UCSD-AML1 (cell line): ENCODE measurements at regions not wholly inside any gene's neighbourhood (a gene's known extent, or its start where the extent isn't known, plus 50 kb on each side); places are given as distances from the start of the nearest gene placed in this dataset.
"Not testable (repeated sequence)": the region's sequence is repeated elsewhere in the genome, so short reads cannot be mapped to it uniquely, and the experiment has no call there.

ENCODE experiments used
- DNase-seq: peaks from one replicate; lab custom pipeline; 2025; ENCODE audit not compliant: unreplicated experiment; lab: John Stamatoyannopoulos, UW

DNA sequence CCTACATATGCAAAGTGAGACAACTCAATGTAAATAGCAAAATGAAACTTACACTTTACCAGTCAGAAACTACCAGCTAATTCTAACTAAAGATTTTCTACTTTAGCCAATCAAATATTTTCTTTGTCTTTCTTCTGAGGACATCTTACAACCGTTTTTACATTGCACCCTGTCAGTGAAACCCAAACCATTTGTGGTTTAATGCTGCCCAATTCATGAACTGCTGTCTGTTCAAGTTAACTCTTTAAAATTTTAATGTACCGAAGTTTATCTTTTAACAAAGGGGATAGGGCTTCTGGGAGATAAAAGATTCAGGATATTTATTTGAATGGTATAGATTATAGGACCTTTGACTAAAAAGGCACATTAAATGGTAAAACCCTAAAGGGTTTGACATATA is 121.3 kb upstream of the HDDC2 start:
- DNase-seq, result no peak

DNA sequence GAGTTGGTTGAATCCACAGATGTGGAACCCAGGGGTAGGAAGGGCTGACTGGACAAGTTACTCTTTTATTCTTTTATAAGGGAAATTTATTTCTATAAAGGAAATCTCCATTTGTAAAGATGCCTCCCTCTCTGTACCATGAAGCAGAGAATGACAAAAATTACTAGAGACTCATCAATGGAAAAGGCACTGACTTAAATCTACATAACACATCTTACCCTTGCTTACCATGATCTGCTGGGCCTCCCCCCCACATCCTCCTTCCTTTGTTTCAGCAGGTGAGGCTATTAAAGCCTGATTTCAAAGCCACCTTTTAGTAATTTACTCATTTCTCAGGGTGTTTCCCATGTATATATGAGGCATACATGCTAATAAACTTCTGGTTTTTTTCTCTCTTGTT is 130.2 kb upstream of the HDDC2 start:
- no peak for DNase-seq

DNA sequence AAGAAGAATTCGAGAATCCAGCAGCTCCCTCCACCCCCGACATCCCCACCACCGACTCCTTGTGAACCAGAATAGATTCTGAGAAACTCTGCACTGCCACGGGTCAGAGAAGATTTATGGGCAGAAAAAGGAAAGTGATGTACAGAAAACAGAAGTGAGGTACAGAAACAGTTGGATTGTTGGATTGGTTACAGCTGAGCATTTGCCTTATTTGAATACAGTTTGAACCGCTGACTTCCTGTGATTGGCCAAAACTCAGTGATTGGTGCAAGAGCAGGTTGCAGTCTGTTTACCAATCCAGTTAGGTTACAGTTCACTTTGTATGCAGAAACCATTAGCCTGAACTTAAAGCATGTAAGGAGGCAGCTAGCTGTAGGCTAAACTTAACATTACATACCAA is 131.2 kb upstream of the HDDC2 start:
- no peak for DNase-seq

DNA sequence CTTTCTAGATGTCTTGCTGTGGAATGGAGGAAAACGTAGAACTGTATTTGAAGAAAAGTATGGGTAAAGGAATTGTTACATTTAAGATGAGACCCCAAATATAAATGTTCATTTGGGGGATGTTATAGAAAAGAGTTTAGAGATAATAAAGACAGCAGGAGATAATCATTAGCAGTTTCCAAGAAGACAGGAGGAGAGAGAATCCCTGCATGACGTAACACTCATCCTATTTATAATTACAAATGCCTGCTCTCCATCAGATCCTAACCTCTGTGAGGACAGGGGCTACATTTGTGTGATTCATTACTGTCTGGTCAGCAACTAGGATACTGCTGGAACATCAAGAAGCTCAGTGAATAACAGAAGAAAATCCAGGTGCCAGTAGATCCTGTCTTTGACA is 133.0 kb upstream of the HDDC2 start:
- DNase-seq, result no peak

DNA sequence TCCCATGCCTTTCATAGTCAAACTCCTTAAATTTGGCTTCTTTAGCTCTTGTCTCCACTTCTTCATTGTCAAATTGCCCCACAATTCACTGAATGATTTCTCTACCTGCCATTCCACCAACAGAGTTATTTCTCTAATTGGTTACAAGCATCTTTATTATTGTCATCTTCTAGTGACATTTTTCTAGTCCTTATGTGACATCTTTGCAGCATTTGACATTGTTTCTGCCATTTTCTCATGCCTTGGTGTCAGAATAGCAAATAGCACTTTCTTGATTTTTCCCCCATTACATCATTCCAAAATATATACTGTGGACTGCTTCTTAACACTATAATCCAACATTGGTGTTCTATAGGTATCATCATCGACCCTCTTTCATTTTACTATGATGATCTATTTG is 137.7 kb upstream of the HDDC2 start:
- DNase-seq, result no peak

DNA sequence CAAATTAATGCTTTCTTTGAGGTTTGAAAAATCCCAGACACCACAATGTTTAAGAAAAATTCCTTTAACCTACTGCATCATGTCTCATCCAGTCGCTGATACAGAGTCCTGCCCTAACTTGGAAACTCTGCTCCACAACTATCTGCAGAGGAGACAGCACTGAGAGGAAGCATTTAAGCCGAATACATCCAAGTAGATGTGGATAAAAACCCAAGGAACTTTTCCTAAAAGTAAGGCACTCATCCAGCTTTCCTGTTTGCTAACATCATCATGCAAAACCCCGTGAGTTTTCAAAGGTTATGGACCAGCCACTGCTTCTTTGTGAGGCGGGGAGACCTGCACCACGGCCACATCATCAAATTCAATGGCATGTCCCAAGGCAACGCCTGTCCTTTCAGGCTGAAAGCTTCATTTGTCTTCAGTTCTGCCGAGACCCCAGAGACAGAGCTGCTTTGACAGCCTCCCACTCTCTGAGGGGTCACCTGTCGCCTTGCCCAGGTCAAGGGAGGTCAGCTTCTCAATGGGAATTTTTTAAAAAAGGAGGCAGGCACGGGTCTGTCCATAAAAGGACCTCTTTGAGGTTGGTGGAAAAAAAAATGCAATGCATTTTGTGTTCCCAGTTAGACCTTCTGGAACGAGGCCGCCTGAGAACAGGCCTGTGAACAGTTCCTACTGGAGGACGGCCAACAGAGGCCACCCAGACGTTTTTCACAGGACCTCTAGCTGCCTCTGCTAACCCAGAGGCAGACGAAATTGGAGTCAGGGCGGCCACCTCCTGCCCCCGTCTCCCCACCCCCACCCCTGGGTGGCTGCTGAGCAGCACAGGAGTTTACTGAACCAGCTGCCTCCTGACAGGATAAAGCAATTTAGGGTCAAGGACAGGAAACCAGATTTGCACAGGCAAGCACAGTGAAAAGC is 142.5 kb upstream of the HDDC2 start:
- DNase-seq, result no peak

DNA sequence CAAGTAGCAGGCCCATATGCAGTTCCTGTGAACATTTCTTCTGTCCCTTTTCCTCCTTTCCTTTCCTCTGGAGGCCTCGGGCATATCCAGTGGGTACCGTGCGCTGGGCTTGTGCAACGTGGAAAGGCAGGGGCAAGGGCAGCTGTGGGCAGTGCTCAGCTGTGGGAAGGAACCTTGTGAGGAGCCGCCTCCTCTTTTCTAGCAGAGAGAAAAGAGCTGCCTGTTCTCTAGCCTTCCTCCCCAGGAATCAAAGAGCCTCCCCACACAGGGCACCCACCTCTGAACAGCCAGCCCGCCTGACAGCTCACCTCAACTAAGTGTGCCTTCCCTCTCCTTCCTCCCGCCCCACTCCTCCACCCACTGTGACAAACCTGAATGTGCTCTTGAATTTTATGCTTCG is 143.3 kb upstream of the HDDC2 start:
- DNase-seq, result no peak

DNA sequence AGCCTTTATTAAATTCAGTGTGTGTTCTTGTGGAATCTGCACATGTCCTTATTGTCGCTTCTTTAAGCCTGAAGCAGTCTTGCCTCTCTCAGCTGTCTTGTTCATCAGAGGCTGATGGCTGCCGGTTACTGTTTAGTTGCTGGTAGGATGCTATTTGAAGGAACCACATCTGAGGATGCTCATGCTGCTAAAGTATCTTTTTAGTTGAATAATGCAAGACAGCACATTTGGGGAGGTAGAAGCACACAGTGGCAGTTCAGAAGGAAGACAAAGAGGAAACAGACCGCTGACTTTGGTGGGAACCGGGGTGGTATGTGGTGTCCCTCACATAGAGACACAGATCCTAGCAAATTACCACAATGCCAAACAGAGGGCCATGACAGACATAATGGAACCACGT is 144.2 kb upstream of the HDDC2 start:
- no peak for DNase-seq

DNA sequence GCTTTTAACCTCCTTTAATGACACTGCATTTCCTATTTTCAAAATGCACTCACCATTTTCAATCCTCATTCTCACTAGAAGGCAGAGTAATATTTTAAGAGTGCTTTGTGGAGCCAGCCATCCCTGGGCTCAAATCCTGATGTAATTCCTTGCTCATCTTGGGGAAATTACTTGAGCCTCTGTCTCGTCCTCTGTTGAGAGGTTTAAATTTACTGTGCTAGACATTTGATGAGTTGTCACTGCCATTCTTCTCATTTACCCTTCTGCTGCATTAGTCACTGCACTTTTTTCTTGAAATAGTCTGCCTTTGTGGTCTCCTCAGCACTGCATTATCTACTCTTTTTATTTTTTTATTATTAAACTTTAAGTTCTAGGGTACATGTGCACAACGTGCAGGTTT is 150.0 kb upstream of the HDDC2 start:
- no peak for DNase-seq

DNA sequence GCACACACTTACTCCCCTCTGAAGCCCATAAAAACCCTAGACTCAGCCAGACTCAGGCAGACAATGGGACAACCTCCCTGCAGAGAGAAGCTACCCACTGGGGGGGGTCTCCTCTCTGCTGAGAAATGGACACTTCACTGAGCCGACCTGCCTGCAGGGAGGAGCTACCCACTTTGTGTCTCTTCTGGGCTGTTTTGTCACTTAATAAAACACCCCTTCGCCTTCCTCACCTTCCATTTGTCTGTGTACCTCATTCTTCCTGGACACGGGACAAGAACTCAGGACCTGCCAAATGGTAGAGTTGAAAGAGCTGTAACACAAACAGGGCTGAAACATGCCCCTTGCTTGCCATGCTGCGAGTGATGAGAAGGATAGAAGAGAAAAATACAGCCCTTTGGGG is 151.7 kb upstream of the HDDC2 start:
- DNase-seq, result no peak

DNA sequence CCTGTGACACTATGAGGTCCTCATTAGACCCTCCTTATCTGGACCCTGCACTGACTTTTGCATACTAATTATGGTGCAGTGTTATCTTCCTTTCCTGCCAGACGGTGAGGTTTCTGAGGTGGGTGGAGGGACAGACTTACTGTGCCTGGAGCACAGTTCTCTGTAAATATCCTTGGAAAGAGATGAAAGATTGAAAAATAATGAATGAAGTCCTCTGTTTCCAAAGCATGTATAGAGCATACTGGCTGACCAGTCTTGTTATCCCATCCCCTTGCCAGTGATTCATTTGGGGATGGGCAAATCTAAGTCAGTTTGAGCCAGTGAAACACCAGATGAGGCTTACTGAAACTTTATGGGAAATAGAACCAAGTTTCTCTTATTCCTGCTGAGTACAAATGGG is 152.6 kb upstream of the HDDC2 start:
- DNase-seq, result no peak

DNA sequence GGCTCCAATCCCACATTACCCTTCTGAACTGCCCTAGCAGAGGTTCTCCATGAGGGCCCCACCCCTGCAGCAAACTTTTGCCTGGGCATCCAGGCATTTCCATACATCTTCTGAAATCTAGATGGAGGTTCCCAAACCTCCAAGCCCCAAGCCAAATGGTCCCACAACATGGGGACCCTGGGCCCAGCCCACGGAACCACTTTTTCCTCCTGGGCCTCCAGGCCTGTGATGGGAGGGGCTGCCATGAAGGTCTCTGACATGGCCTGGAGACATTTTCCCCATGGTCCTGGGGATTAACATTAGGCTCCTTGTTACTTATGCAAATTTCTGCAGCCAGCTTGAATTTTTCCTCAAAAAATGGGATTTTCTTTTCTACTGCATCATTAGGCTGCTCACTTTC is 156.7 kb upstream of the HDDC2 start:
- DNase-seq, result not testable (repeated sequence)

DNA sequence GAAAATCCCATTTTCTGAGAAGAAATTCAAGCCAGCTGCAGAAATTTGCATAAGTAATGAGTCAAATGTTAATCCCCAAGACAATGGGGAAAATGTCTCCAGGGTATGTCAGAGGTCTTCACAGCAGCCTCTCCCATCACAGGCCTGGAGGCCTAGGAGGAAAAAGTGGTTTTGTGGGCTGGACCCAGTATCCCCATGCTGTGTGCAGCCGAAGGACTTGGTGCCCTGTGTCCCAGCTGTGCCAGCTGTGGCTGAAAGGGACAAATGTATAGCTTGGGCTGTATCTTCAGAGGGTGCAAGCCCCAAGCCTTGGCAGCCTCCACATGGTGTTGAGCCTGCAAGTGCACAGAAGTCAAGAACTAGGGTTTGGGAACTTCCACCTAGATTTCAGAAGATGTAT is 163.6 kb upstream of the HDDC2 start:
- DNase-seq, result not testable (repeated sequence)

DNA sequence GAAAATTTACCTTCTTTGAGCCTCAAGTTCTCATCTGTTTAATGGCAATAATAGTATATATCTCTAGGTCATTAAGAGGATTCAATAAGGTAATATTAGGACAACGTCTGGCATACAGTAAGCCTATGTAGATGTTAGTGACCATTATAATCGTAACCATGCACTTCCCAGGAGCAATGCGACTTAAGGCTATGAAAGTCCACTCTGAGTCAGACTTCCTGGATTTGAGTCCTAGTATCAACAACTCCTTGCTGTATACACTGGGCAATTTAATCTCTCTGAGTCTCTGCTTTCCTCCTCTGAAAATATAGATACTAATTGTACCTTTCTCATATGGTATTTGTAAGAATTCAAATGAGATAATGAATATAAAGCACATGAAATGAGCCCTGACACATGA is 168.1 kb upstream of the HDDC2 start:
- no peak for DNase-seq

DNA sequence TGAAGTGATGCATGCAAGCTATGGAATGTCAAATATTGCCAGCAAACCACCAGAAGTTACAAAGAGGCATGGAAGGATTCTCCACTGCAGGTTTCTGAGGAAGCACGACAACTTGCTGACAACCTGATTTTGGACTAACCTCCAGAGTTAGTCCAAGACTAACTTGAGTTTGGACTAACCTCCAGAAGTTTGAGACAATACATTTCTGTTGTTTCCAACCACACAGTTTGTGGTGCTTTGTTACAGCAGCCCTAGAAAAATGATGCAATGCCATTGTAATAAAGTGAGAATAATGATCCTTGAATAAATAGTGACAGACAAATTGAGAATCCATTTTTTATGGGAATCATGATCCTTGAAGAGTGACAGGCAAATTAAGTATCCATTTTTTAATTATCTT is 169.9 kb upstream of the HDDC2 start:
- DNase-seq, result no peak

DNA sequence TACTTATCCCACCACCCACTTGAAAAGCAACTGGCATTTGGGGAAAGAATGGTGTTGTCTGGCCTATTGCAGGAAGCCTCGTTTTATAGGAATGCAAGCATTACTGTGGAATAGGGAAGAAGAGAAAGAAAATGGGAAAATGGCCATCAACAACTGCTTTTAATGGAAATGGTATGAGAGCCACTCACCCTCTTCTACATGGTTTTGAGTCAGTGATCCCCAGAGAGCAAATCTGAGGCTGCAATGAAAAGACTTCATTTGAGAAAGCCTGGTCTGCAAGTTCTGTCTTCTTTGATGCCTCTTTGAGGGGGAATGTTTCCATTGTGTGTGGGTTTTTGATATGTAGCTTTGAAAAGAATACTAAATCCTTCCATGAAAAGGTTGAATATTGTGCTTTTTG is 172.3 kb upstream of the HDDC2 start:
- no peak for DNase-seq

DNA sequence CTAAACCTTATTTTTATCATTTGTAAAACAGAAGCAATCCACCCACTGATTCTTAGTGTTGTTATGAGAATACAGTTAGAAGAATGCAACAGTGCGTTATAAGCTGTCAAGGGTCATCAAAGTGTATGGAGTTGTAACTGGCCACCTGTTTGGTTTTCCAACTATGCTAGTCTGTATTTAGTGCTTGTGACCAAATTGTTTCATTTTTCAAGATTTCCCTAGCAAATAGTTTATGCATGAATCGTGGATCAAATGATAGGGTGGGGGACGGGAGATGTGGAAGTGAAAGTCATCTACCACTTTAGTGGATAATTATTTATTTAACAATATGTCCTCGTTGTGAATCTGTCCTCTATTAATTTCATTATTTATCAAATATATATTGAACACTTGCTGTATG is 175.4 kb upstream of the HDDC2 start:
- DNase-seq, result no peak

DNA sequence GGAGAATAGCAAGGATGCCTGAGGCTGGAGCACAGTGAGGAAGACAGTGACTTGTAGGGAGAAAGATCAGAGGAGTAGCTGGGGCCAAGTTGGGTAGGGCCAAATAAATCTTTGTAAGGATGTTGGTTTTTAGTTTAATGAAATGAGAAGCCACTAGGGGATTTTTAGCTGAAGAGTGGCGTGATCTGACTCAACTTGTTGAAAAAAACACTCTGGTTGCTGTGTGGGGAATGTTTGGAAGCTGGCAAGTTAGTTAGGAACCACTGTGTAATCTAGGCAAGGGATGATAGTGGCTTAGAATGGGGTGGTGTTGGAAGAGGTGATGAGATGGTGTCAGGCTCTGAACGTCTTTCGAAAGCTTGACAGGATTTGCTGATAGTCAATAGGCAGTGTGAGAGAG is 176.1 kb upstream of the HDDC2 start:
- no peak for DNase-seq

DNA sequence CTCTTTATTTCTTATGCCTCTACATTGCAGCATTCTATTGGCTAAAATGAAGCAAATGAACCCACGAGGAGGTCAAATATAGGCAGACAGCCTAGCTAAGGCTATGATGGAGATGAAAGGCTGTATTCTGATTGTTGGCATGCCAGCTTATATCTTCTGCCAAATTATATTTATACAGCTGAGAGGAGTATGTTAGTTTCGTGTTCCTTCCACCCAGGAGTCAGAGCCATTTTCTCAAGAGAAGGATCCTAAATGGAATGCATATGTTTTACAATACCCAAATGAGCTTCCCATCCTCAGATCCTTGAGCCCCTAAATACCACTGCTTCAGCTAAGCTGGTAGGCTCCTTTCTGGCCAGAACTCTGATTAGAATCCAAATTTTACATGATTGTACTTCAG is 178.4 kb upstream of the HDDC2 start:
- no peak for DNase-seq

DNA sequence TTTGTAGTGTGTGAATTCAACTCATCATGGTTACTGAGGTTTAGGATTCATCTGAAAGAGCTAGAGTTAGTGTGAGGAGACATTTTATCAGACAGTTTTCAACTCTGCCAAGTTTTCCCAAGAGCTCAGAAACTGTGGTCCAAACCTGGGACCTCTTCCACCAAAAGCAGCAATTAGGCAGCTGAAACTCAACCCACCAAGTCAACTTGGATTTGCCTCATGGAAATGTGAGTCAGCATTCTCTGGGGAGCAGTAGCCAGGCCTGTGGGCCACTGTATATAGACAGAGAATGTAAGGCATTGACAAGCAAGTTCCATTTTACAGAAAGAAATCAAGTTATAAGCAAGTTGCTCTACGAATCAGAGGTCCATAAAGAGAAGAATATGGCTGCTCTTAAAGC is 178.8 kb upstream of the HDDC2 start:
- no peak for DNase-seq

DNA sequence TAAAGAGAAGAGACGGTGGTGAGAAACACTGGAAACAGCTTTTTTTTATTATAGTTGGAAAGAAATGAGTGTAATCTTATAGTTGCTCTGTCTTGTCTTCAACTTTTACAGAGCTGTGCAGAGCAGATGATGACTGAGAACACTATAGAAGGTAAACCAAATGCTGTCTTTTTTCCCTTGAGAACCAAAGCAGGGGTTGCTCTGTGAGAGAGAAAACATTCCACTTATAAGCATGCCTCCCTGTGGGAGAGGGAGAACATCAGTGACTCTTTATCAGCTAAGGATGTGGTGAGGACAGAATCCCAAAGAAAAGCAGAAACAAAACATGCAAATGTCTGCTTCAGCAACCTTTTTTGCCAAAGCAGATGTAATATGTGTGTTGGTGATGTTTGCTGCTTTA is 179.3 kb upstream of the HDDC2 start:
- DNase-seq, result no peak

DNA sequence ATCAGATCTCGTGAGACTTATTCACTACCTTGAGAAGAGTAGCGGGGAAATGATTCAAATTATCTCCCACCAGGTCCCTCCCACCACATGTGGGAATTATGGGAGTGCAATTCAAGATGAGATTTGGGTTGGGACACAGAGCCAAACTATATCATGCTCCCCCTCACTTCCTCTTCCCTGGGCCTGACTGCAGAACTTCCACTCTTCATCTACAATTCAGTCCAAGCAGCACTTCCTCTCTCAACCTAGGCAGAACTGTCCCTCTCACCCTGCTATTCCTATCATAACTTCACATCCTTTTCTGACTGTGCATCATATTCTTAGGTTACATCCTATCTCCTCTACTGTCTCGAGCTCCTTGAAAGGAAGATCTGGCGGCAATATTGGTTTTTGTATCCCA is 184.0 kb upstream of the HDDC2 start:
- DNase-seq, result no peak

DNA sequence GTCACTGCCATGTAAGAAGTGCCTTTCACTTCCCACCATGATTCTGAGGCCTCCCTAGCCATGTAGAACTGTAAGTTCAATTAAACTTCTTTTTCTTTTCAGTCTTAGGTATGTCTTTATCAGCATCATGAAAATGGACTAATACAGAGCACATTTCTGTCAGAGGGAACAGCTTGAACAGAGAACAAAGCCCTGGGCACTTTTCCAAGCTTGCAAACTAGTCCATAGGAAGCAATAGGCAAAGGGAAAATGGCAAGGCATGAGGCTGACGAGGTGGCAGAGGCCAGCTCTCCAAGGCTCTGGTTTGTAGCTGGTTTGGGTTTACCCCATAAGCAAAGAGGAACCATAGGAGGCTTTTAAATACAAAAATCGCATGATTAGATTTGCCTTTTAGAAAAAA is 185.1 kb upstream of the HDDC2 start:
- no peak for DNase-seq
